H1 (cell line): ENCODE measurements at regions not wholly inside any gene's neighbourhood (a gene's known extent, or its start where the extent isn't known, plus 50 kb on each side); places are given as distances from the start of the nearest gene placed in this dataset.

Source experiments
- CHD2 ChIP-seq: IDR thresholded peaks from 2 replicates; pipeline ENCODE4 v1.6.1; 2012; ENCODE audit warnings: low read length, improper control_type of control experiment
- EP300 ChIP-seq, 2 experiments: IDR thresholded peaks; 1 replicate in 1 of 2; 2 replicates in 1 of 2; pipeline ENCODE4 v1.6.1; 2011 to 2012; ENCODE audit warnings: low read depth in 2 of 2, low read length in 2 of 2, mild to moderate bottlenecking in 2 of 2, borderline replicate concordance in 1 of 2, inconsistent platforms in 1 of 2, moderate library complexity in 1 of 2
- POLR2A ChIP-seq, 2 experiments: IDR thresholded peaks; 1 replicate in 1 of 2; 2 replicates in 1 of 2; pipeline ENCODE4 v1.6.1; 2011; ENCODE audit warnings: low read depth in 2 of 2, low read length in 2 of 2, mild to moderate bottlenecking in 2 of 2; ENCODE audit errors: control extremely low read depth in 1 of 2
- POLR2AphosphoS5 ChIP-seq: IDR thresholded peaks from 2 replicates; pipeline ENCODE4 v1.6.1; 2011; ENCODE audit warnings: low read depth, low read length
- YY1 ChIP-seq: IDR thresholded peaks from 2 replicates; pipeline ENCODE4 v1.6.1; 2011; ENCODE audit warnings: low read depth, mild to moderate bottlenecking, low read length
- TF ChIP-seq, protein P1 (sequence below): IDR thresholded peaks from 2 replicates; pipeline ENCODE4 v1.6.1; 2012; ENCODE audit warnings: inconsistent platforms

DNA sequence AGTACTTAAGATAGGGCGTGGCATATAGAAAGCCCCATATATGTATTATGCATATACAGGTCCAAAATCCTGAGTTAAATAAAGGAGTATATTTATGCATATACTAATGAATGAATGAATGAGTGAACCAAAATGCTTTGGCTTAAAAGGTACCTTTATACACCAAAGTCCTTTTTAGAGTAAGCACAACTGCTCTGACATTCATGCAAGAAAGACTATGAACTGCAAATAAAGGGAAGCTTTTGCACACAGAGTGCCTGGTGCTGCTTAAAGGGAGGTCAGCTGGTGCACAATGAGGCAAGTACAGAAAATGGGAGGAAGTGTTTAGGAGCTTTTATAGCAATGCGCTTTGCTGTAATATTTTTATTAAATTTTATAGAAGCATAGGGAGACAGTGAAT, 214.0 kb downstream of the KLF13 start:
- no peak for TF ChIP-seq CHD2
- TF ChIP-seq YY1 = no peak
- TF ChIP-seq POLR2A (IDR thresholded peaks at IDR 0.05; ENCODE audit: control extremely low read depth in 1 of 2, low read depth in 2 of 2, low read length in 2 of 2) = no peak
- TF ChIP-seq EP300 (IDR thresholded peaks at IDR 0.05; ENCODE audit: borderline replicate concordance in 1 of 2, low read depth in 2 of 2, low read length in 2 of 2) = no peak
- TF ChIP-seq, protein P1, sequence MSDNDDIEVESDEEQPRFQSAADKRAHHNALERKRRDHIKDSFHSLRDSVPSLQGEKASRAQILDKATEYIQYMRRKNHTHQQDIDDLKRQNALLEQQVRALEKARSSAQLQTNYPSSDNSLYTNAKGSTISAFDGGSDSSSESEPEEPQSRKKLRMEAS = no peak
- TF ChIP-seq POLR2AphosphoS5 = no peak
